ENCODE measurements at regions not wholly inside any gene's neighbourhood (a gene's known extent, or its start where the extent isn't known, plus 50 kb on each side); places are given as distances from the start of the nearest gene placed in this dataset.

DNA sequence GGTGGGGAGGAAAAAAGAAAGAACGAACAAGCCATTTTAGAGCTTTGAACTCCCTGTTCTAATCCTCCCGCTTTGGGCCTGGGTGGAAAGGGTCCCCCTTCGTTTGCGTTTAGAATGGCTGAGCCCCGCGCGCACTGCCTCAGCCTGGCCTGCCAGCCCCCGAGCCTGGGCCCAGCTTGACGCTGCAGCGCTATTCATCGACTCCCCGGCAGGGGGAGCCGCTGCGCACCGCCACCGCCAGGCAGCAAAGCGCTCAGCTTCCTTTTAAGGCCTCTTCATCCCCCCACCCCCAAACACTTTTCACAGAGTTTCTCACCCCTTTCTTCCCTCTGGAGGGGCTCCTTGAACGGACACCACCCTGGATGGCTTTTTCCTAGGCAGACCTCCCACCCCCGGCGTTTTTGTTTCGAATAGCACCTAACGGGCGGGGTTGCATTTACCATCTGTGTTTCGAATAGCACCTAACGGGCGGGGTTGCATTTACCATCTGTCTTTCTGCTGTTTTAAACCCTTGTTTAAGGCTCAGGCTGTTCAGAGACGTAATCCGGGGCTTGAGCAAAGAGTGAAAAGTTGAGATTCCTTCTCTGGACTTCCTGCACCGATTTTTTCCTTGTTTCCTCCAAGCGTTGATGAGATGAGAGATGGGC is 56.4 kb upstream of the PIWIL1 start:
- DNase-seq, result peak in 1 of 2 experiments; percentile 8
- no TSS peak for BruUV-seq (replicated peaks)
- Histone ChIP-seq H3K36me3 (ENCODE audit: control insufficient read depth, insufficient read depth, low read length) (no peaks in the 10 kb centered on the region), H3K9me3 (no peaks in the 10 kb centered on the region), H3K27me3 (replicated peaks; ENCODE audit: control insufficient read depth, insufficient read depth, low read length) (no peaks in the 10 kb centered on the region), H3K4me3 (ENCODE audit: low read depth, low read length) (no peak overlapping the region), H3K4me1 (no peaks in the 10 kb centered on the region)
- Mint-ChIP-seq H3K9me3 (ENCODE audit: unreplicated experiment) (no peaks in the 10 kb centered on the region), H3K4me3 (ENCODE audit: unreplicated experiment) (no peak overlapping the region), H3K36me3 (ENCODE audit: insufficient read depth, unreplicated experiment) (no peaks in the 10 kb centered on the region), H3K4me1 (ENCODE audit: low read depth, unreplicated experiment) (no peaks in the 10 kb centered on the region), H3K27me3 (ENCODE audit: insufficient read depth, unreplicated experiment) (no peaks in the 10 kb centered on the region), H3K27ac (ENCODE audit: unreplicated experiment) (no peak overlapping the region)
- ChIA-PET CTCF (interaction anchor here (0.5 kb wide), 1 partner anchor 403 kb away, joined by 5 read pairs; no protein-coding TSS in a partner anchor), POLR2A (no interaction called here)
- TF ChIP-seq, protein P1, sequence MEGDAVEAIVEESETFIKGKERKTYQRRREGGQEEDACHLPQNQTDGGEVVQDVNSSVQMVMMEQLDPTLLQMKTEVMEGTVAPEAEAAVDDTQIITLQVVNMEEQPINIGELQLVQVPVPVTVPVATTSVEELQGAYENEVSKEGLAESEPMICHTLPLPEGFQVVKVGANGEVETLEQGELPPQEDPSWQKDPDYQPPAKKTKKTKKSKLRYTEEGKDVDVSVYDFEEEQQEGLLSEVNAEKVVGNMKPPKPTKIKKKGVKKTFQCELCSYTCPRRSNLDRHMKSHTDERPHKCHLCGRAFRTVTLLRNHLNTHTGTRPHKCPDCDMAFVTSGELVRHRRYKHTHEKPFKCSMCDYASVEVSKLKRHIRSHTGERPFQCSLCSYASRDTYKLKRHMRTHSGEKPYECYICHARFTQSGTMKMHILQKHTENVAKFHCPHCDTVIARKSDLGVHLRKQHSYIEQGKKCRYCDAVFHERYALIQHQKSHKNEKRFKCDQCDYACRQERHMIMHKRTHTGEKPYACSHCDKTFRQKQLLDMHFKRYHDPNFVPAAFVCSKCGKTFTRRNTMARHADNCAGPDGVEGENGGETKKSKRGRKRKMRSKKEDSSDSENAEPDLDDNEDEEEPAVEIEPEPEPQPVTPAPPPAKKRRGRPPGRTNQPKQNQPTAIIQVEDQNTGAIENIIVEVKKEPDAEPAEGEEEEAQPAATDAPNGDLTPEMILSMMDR (IDR thresholded peaks at IDR 0.05; ENCODE audit: insufficient read depth in 1 of 2, low read depth in 1 of 2, low read length in 1 of 2, severe bottlenecking in 1 of 2, unreplicated experiment in 1 of 2), result peak in 1 of 2 experiments; percentile 32
- intact Hi-C loops (cut with micrococcal nuclease; ENCODE audit: unreplicated experiment), result no loop called here

DNA sequence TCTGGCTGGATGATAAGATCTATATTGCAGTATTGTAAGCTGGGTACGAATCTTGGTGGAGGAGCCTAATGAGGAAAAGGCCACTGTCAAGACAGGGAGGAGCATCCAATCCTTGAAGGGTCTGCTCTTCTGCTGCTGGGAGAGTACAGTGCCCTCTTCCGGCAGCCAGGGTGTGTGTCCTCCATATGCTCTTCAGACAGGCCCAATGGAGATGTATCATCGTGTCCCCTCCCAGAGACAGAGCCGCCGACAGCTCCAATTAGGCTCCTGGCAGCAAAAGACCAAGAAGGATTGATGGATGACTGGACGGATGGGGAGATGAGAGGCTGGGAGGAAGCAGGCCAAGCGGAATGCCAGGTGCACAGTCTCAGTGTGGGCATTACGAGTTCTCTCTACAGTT is 51.6 kb upstream of the PIWIL1 start:
- CTCF ChIA-PET, result no interaction called here
- H3K9me3 Mint-ChIP-seq (ENCODE audit: unreplicated experiment), result peaks cover 5% of the 10 kb centered on the region
- TF ChIP-seq, protein P1 (IDR thresholded peaks at IDR 0.05; ENCODE audit: insufficient read depth in 1 of 2, low read depth in 1 of 2, low read length in 1 of 2, severe bottlenecking in 1 of 2, unreplicated experiment in 1 of 2), result no peak
- Histone ChIP-seq H3K4me1 (no peaks in the 10 kb centered on the region), H3K36me3 (ENCODE audit: control insufficient read depth, insufficient read depth, low read length) (no peaks in the 10 kb centered on the region), H3K27me3 (replicated peaks; ENCODE audit: control insufficient read depth, insufficient read depth, low read length) (no peaks in the 10 kb centered on the region), H3K4me3 (ENCODE audit: low read depth, low read length) (no peak overlapping the region), H3K9me3 (no peaks in the 10 kb centered on the region)
- BruUV-seq (replicated peaks), result no TSS peak
- DNase-seq, result no peak
- H3K27ac Mint-ChIP-seq (ENCODE audit: unreplicated experiment), result no peak overlapping the region
- H3K4me1 Mint-ChIP-seq (ENCODE audit: low read depth, unreplicated experiment), result no peaks in the 10 kb centered on the region
- H3K27me3 Mint-ChIP-seq (ENCODE audit: insufficient read depth, unreplicated experiment), result peaks cover 3% of the 10 kb centered on the region
- POLR2A ChIA-PET, result no interaction called here
- no peak overlapping the region for H3K4me3 Mint-ChIP-seq (ENCODE audit: unreplicated experiment)
- no peaks in the 10 kb centered on the region for H3K36me3 Mint-ChIP-seq (ENCODE audit: insufficient read depth, unreplicated experiment)
- intact Hi-C loops (cut with micrococcal nuclease; ENCODE audit: unreplicated experiment), result no loop called here

DNA sequence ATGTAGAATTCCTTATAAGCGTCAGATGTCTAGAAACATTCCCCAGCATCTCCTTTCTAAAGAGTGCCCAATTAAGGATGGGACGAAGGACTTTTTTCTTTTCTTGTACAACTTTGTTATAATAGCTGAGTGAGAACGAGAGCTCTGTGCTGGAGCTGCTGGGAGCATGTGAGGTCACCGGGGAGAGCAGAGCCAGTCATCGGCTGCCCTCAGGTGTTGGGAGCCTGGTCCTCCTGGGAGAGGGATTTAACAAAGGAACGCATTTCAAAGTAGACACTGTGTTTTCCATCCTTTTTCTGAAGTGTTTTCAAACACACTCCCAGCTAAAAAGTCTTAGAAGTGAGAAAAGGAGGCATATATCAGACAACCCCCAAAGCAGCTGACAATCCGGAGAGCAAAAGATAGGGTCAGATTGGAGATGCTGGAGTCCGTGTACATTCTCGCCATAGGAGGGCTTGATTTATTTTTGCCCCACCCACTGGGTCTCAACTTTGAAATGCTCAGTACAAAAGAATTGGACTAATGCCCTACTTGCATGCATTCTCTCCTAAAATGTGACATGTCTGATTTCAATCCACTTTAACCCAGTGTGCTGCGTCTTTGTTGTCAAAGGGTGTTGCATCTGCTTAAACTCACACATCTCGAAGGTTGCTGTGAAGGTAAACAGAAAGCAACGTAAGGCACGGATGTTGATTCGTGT is 50.8 kb upstream of the PIWIL1 start:
- POLR2A ChIA-PET, result no interaction called here
- BruUV-seq (replicated peaks), result no TSS peak
- intact Hi-C loops (cut with micrococcal nuclease; ENCODE audit: unreplicated experiment), result no loop called here

More for the DNA sequence above, 50.8 kb upstream of the PIWIL1 start:
- H3K9me3 ChIP-seq, result no peaks in the 10 kb centered on the region
- CTCF ChIA-PET, result no interaction called here
- H3K4me1 ChIP-seq, result no peaks in the 10 kb centered on the region
- no peak overlapping the region for H3K4me3 ChIP-seq (ENCODE audit: low read depth, low read length)
- no peak for DNase-seq
- no peaks in the 10 kb centered on the region for H3K27me3 ChIP-seq (replicated peaks; ENCODE audit: control insufficient read depth, insufficient read depth, low read length)
- Mint-ChIP-seq H3K27ac (ENCODE audit: unreplicated experiment) (no peak overlapping the region), H3K4me3 (ENCODE audit: unreplicated experiment) (no peak overlapping the region), H3K27me3 (ENCODE audit: insufficient read depth, unreplicated experiment) (peaks cover 3% of the 10 kb centered on the region), H3K36me3 (ENCODE audit: insufficient read depth, unreplicated experiment) (no peaks in the 10 kb centered on the region), H3K9me3 (ENCODE audit: unreplicated experiment) (peaks cover 13% of the 10 kb centered on the region), H3K4me1 (ENCODE audit: low read depth, unreplicated experiment) (no peaks in the 10 kb centered on the region)
- H3K36me3 ChIP-seq (ENCODE audit: control insufficient read depth, insufficient read depth, low read length), result no peaks in the 10 kb centered on the region
- TF ChIP-seq, protein P1 (IDR thresholded peaks at IDR 0.05; ENCODE audit: insufficient read depth in 1 of 2, low read depth in 1 of 2, low read length in 1 of 2, severe bottlenecking in 1 of 2, unreplicated experiment in 1 of 2), result no peak

Measured in Caco-2 (cell line).